B cell (primary cell): ENCODE measurements at regions not wholly inside any gene's neighbourhood (a gene's known extent, or its start where the extent isn't known, plus 50 kb on each side); places are given as distances from the start of the nearest gene placed in this dataset.

Source experiments
- ATAC-seq: fragments of 200-7000 bp; cut with Tn5 transposase; one replicate; pipeline ENCODE4 v1.10.0; 2021; ENCODE audit warnings: low read depth, mild to moderate bottlenecking, moderate number of reproducible peaks, moderate library complexity
- CTCF ChIA-PET: fragments of 350-600 bp; sonication (Branson Sonifier 250); formaldehyde crosslinking; loops from one replicate; lab custom pipeline; 2021; ENCODE audit warnings: antibody characterized with exemption, inconsistent platforms; lab: Charles Lee
- POLR2A ChIA-PET: fragments of 350-600 bp; sonication (Branson Sonifier 250); formaldehyde crosslinking; loops from one replicate; lab custom pipeline; 2021; ENCODE audit warnings: antibody characterized with exemption; lab: Charles Lee
- DNase-seq: peaks from one replicate; pipeline ENCODE4 v3.0.0; 2013
- H2AFZ ChIP-seq: 2 replicates; pipeline ENCODE4 v1.6.1; 2012; ENCODE audit warnings: mild to moderate bottlenecking, low read depth, low read length; ENCODE audit not compliant: insufficient read depth, poor library complexity, severe bottlenecking
- H3K27ac ChIP-seq, 2 donors: 1 replicate in 1 of 2; 2 replicates in 1 of 2; pipeline ENCODE4 v1.5.1; 2012 to 2013; ENCODE audit warnings: low read length in 2 of 2, mild to moderate bottlenecking in 2 of 2, moderate library complexity in 1 of 2
- H3K27me3 ChIP-seq, 4 experiments: fragments of 200-600 bp in 1 of 4; sonication (generic) in 1 of 4; replicated peaks in 1 of 4; 1 replicate in 2 of 4; 2 replicates in 2 of 4; pipeline versions ENCODE4 v1.6.1 to v1.7.0; 2013 to 2016; ENCODE audit warnings: low read length in 3 of 4, mild to moderate bottlenecking in 2 of 4, mixed read lengths in 1 of 4, moderate library complexity in 1 of 4; ENCODE audit not compliant: insufficient read depth in 4 of 4, control insufficient read depth in 3 of 4; ENCODE audit errors: control extremely low read depth in 1 of 4
- H3K36me3 ChIP-seq, 2 experiments: replicated peaks in 1 of 2; 1 replicate in 1 of 2; 2 replicates in 1 of 2; pipeline versions ENCODE4 v1.6.1 to v1.7.1; 2013; ENCODE audit warnings: low read length in 1 of 2; ENCODE audit not compliant: insufficient read depth in 2 of 2, control insufficient read depth in 1 of 2; ENCODE audit errors: control extremely low read depth in 1 of 2, extremely low read depth in 1 of 2
- H3K4me1 ChIP-seq, 2 donors: fragments of 200-600 bp in 1 of 2; sonication (generic) in 1 of 2; 1 replicate in 1 of 2; 2 replicates in 1 of 2; pipeline versions ENCODE4 v1.5.1 to v1.6.1; 2013 to 2017; ENCODE audit warnings: low read length in 2 of 2; ENCODE audit not compliant: control insufficient read depth in 2 of 2, insufficient read depth in 2 of 2
- H3K4me2 ChIP-seq: replicated peaks from 2 replicates; pipeline ENCODE3; 2012; ENCODE audit warnings: mild to moderate bottlenecking, low read depth, low read length; ENCODE audit not compliant: poor library complexity, severe bottlenecking
- H3K4me3 ChIP-seq, 5 experiments: fragments of 200-600 bp in 1 of 5; sonication (generic) in 1 of 5; 1 replicate in 3 of 5; 2 replicates in 2 of 5; pipeline versions ENCODE4 v1.5.1 to v1.7.0; 2011 to 2016; ENCODE audit warnings: low read length in 4 of 5, mild to moderate bottlenecking in 4 of 5, low read depth in 2 of 5, control low read depth in 1 of 5, moderate library complexity in 1 of 5; ENCODE audit not compliant: insufficient read depth in 1 of 5; ENCODE audit errors: control extremely low read depth in 1 of 5, extremely low read depth in 1 of 5
- H3K79me2 ChIP-seq: fragments of 200-600 bp; sonication (generic); one replicate; pipeline ENCODE4 v1.6.0; 2016; ENCODE audit warnings: low read length; ENCODE audit not compliant: control insufficient read depth, insufficient read depth
- H3K9ac ChIP-seq: fragments of 200-600 bp; sonication (generic); 2 replicates; pipeline ENCODE4 v1.6.1; 2017; ENCODE audit warnings: mild to moderate bottlenecking, low read length, moderate library complexity
- H3K9me3 ChIP-seq, 3 donors: one replicate each; pipeline versions ENCODE4 v1.6.1 to v1.7.1; 2013; ENCODE audit warnings: low read length in 2 of 3; ENCODE audit not compliant: control insufficient read depth in 2 of 3, insufficient read depth in 1 of 3; ENCODE audit errors: control extremely low read depth in 1 of 3
- H4K20me1 ChIP-seq: 2 replicates; pipeline ENCODE4 v1.6.0; 2012; ENCODE audit warnings: mild to moderate bottlenecking, low read length; ENCODE audit not compliant: insufficient read depth, control insufficient read depth, poor library complexity, severe bottlenecking
- H3K27ac Mint-ChIP-seq: one replicate; pipeline ENCODE4 v1.8.0; 2021; ENCODE audit warnings: mixed read lengths
- H3K27me3 Mint-ChIP-seq: one replicate; pipeline ENCODE4 v1.8.0; 2021; ENCODE audit warnings: mixed read lengths
- H3K4me1 Mint-ChIP-seq: one replicate; pipeline ENCODE4 v1.8.0; 2021; ENCODE audit warnings: mixed read lengths
- H3K4me3 Mint-ChIP-seq: one replicate; pipeline ENCODE4 v1.8.0; 2021; ENCODE audit warnings: mixed read lengths
- H3K9me3 Mint-ChIP-seq: one replicate; pipeline ENCODE4 v1.8.0; 2022; ENCODE audit warnings: mixed read lengths; ENCODE audit not compliant: insufficient read depth
- CTCF ChIP-seq: fragments of 200-600 bp; IDR thresholded peaks from one replicate; pipeline ENCODE4 v1.8.0; 2022; ENCODE audit warnings: antibody characterized with exemption, mild to moderate bottlenecking
- EZH2 ChIP-seq: IDR thresholded peaks from 2 replicates; pipeline ENCODE4 v1.6.1; 2012; ENCODE audit warnings: borderline replicate concordance, low read depth, mild to moderate bottlenecking, moderate library complexity, low read length; ENCODE audit not compliant: insufficient read depth, poor library complexity, severe bottlenecking
- WGBS: methylation state at CpG from one replicate; pipeline ENCODE4 v1.1.5; 2013; ENCODE audit warnings: missing lambda C conversion rate; ENCODE audit not compliant: insufficient coverage; 5-methylcytosine and 5-hydroxymethylcytosine counted together
- intact Hi-C: fragments of 100-400 bp; cut with micrococcal nuclease; formaldehyde crosslinking; loops from one replicate; pipeline ENCODE4 v1.10.0; 2022

GRCh38 chr4:180805101-180805500 lies 1438.1 kb upstream of the TENM3 start:
- Histone ChIP-seq H4K20me1 (no peaks in the 10 kb centered on the region), H3K27ac (no peak overlapping the region), H3K36me3 (no peaks in the 10 kb centered on the region), H3K9me3 (no peaks in the 10 kb centered on the region), H3K4me2 (no peak overlapping the region), H3K4me1 (no peaks in the 10 kb centered on the region), H3K9ac (no peak overlapping the region), H3K4me3 (no peak overlapping the region), H3K27me3 (no peaks in the 10 kb centered on the region), H2AFZ (no peak overlapping the region), H3K79me2 (no peaks in the 10 kb centered on the region)
- Mint-ChIP-seq H3K27me3 (no peaks in the 10 kb centered on the region), H3K4me3 (no peak overlapping the region), H3K4me1 (no peaks in the 10 kb centered on the region), H3K9me3 (peaks cover 2% of the 10 kb centered on the region), H3K27ac (no peak overlapping the region)
- TF ChIP-seq EZH2 (no peak), CTCF (no peak)
- ChIA-PET POLR2A (no interaction called here), CTCF (no interaction called here)
- ATAC-seq (no peak), DNase-seq (no peak)
- intact Hi-C loops = no loop called here
- no CpG with 5 or more reads among the region's 4 CpGs for WGBS

- H3K79me2 ChIP-seq = no peaks in the 10 kb centered on the region
- no peak overlapping the region for H3K4me2 ChIP-seq
- no peaks in the 10 kb centered on the region for H3K27me3 ChIP-seq
- POLR2A ChIA-PET = no interaction called here
- CTCF ChIA-PET = no interaction called here
- no peak overlapping the region for H3K4me3 Mint-ChIP-seq
- no peak overlapping the region for H3K27ac Mint-ChIP-seq
- no peak overlapping the region for H3K9ac ChIP-seq
- no peak overlapping the region for H2AFZ ChIP-seq
- 100% methylated on average over 1 of the region's 2 CpGs for WGBS
- no peaks in the 10 kb centered on the region for H3K9me3 Mint-ChIP-seq
- no peaks in the 10 kb centered on the region for H3K4me1 ChIP-seq
- ATAC-seq (no peak), DNase-seq (no peak)
- no peak overlapping the region for H3K27ac ChIP-seq
- intact Hi-C loops = no loop called here
- H4K20me1 ChIP-seq = no peaks in the 10 kb centered on the region
- H3K36me3 ChIP-seq = no peaks in the 10 kb centered on the region
- H3K9me3 ChIP-seq = no peaks in the 10 kb centered on the region
- H3K4me3 ChIP-seq = no peak overlapping the region
- TF ChIP-seq CTCF = no peak
- no peak for TF ChIP-seq EZH2
- H3K27me3 Mint-ChIP-seq = no peaks in the 10 kb centered on the region
- no peaks in the 10 kb centered on the region for H3K4me1 Mint-ChIP-seq
These were observed 1434.3 kb upstream of the TENM3 start for GRCh38 chr4:180808862-180809261.
